ENCODE measurements at regions not wholly inside any gene's neighbourhood (a gene's known extent, or its start where the extent isn't known, plus 50 kb on each side); places are given as distances from the start of the nearest gene placed in this dataset.

GRCh38 chr22:23403152-23403719 is 176.9 kb downstream of the IGLL1 start:
- Mint-ChIP-seq H3K4me1 (ENCODE audit: low read depth) (no peaks in the 10 kb centered on the region), H3K27ac (no peak overlapping the region), H3K4me3 (ENCODE audit: low read depth) (no peak overlapping the region), H3K27me3 (ENCODE audit: low read depth) (peaks cover 2% of the 10 kb centered on the region), H3K36me3 (ENCODE audit: low read depth) (no peaks in the 10 kb centered on the region), H3K9me3 (no peaks in the 10 kb centered on the region)
- DNase-seq (ENCODE audit: low spot score): no peak
- intact Hi-C loops (cut with micrococcal nuclease): no loop called here

GRCh38 chr22:23402275-23403151 is 177.6 kb downstream of the IGLL1 start:
- Mint-ChIP-seq H3K36me3 (ENCODE audit: low read depth) (no peaks in the 10 kb centered on the region), H3K4me3 (ENCODE audit: low read depth) (no peak overlapping the region), H3K27me3 (ENCODE audit: low read depth) (peaks cover 2% of the 10 kb centered on the region), H3K4me1 (ENCODE audit: low read depth) (no peaks in the 10 kb centered on the region), H3K27ac (no peak overlapping the region), H3K9me3 (no peaks in the 10 kb centered on the region)
- DNase-seq (ENCODE audit: low spot score): peak; percentile 26
- intact Hi-C loops (cut with micrococcal nuclease): no loop called here

- no peaks in the 10 kb centered on the region for H3K4me1 Mint-ChIP-seq (ENCODE audit: low read depth)
- no peak overlapping the region for H3K4me3 Mint-ChIP-seq (ENCODE audit: low read depth)
- intact Hi-C loops (cut with micrococcal nuclease): no loop called here
- no peaks in the 10 kb centered on the region for H3K36me3 Mint-ChIP-seq (ENCODE audit: low read depth)
- no peak overlapping the region for H3K27ac Mint-ChIP-seq
- H3K9me3 Mint-ChIP-seq: no peaks in the 10 kb centered on the region
- H3K27me3 Mint-ChIP-seq (ENCODE audit: low read depth): peaks cover 1% of the 10 kb centered on the region
- no peak for DNase-seq (ENCODE audit: low spot score)
Observed at GRCh38 chr22:23401910-23402274, 178.2 kb downstream of the IGLL1 start.

- H3K27me3 Mint-ChIP-seq (ENCODE audit: low read depth): no peaks in the 10 kb centered on the region
- no peaks in the 10 kb centered on the region for H3K4me1 Mint-ChIP-seq (ENCODE audit: low read depth)
- H3K36me3 Mint-ChIP-seq (ENCODE audit: low read depth): no peaks in the 10 kb centered on the region
- intact Hi-C loops (cut with micrococcal nuclease): no loop called here
- DNase-seq (ENCODE audit: low spot score): no peak
- H3K4me3 Mint-ChIP-seq (ENCODE audit: low read depth): no peak overlapping the region
- H3K9me3 Mint-ChIP-seq: no peaks in the 10 kb centered on the region
- no peak overlapping the region for H3K27ac Mint-ChIP-seq
Observed at GRCh38 chr22:23401111-23401909, 178.8 kb downstream of the IGLL1 start.

GRCh38 chr22:23400286-23400981 is 179.7 kb downstream of the IGLL1 start:
- no peaks in the 10 kb centered on the region for H3K36me3 Mint-ChIP-seq (ENCODE audit: low read depth)
- H3K9me3 Mint-ChIP-seq: no peaks in the 10 kb centered on the region
- no peak overlapping the region for H3K27ac Mint-ChIP-seq
- H3K4me3 Mint-ChIP-seq (ENCODE audit: low read depth): no peak overlapping the region
- intact Hi-C loops (cut with micrococcal nuclease): no loop called here
- no peaks in the 10 kb centered on the region for H3K4me1 Mint-ChIP-seq (ENCODE audit: low read depth)
- H3K27me3 Mint-ChIP-seq (ENCODE audit: low read depth): no peaks in the 10 kb centered on the region
- DNase-seq (ENCODE audit: low spot score): no peak

GRCh38 chr22:23399367-23400285 is 180.5 kb downstream of the IGLL1 start:
- intact Hi-C loops (cut with micrococcal nuclease): no loop called here
- Mint-ChIP-seq H3K9me3 (no peaks in the 10 kb centered on the region), H3K27ac (no peak overlapping the region), H3K27me3 (ENCODE audit: low read depth) (no peaks in the 10 kb centered on the region), H3K4me1 (ENCODE audit: low read depth) (no peaks in the 10 kb centered on the region), H3K36me3 (ENCODE audit: low read depth) (no peaks in the 10 kb centered on the region), H3K4me3 (ENCODE audit: low read depth) (no peak overlapping the region)
- no peak for DNase-seq (ENCODE audit: low spot score)

- DNase-seq (ENCODE audit: low spot score): no peak
- intact Hi-C loops (cut with micrococcal nuclease): no loop called here
- H3K4me1 Mint-ChIP-seq (ENCODE audit: low read depth): no peaks in the 10 kb centered on the region
- no peak overlapping the region for H3K27ac Mint-ChIP-seq
- H3K36me3 Mint-ChIP-seq (ENCODE audit: low read depth): no peaks in the 10 kb centered on the region
- no peaks in the 10 kb centered on the region for H3K27me3 Mint-ChIP-seq (ENCODE audit: low read depth)
- no peak overlapping the region for H3K4me3 Mint-ChIP-seq (ENCODE audit: low read depth)
- no peaks in the 10 kb centered on the region for H3K9me3 Mint-ChIP-seq
Observed at GRCh38 chr22:23398701-23399366, 181.3 kb downstream of the IGLL1 start.

- Mint-ChIP-seq H3K4me1 (ENCODE audit: low read depth) (no peaks in the 10 kb centered on the region), H3K9me3 (no peaks in the 10 kb centered on the region), H3K4me3 (ENCODE audit: low read depth) (no peak overlapping the region), H3K36me3 (ENCODE audit: low read depth) (no peaks in the 10 kb centered on the region), H3K27ac (no peak overlapping the region), H3K27me3 (ENCODE audit: low read depth) (no peaks in the 10 kb centered on the region)
- no peak for DNase-seq (ENCODE audit: low spot score)
- intact Hi-C loops (cut with micrococcal nuclease): no loop called here
Observed at GRCh38 chr22:23397613-23398567, 182.2 kb downstream of the IGLL1 start.

- intact Hi-C loops (cut with micrococcal nuclease): no loop called here
Observed at GRCh38 chr22:23397008-23397612, 183.0 kb downstream of the IGLL1 start.

GRCh38 chr22:23396362-23397007 is 183.6 kb downstream of the IGLL1 start:
- H3K27ac Mint-ChIP-seq: no peak overlapping the region
- H3K36me3 Mint-ChIP-seq (ENCODE audit: low read depth): no peaks in the 10 kb centered on the region
- no peaks in the 10 kb centered on the region for H3K9me3 Mint-ChIP-seq
- DNase-seq (ENCODE audit: low spot score): no peak
- no peaks in the 10 kb centered on the region for H3K27me3 Mint-ChIP-seq (ENCODE audit: low read depth)
- no peaks in the 10 kb centered on the region for H3K4me1 Mint-ChIP-seq (ENCODE audit: low read depth)
- intact Hi-C loops (cut with micrococcal nuclease): no loop called here
- H3K4me3 Mint-ChIP-seq (ENCODE audit: low read depth): no peak overlapping the region

More at GRCh38 chr22:23397008-23397612, 183.0 kb downstream of the IGLL1 start:
- Mint-ChIP-seq H3K4me3 (ENCODE audit: low read depth) (no peak overlapping the region), H3K36me3 (ENCODE audit: low read depth) (no peaks in the 10 kb centered on the region), H3K4me1 (ENCODE audit: low read depth) (no peaks in the 10 kb centered on the region), H3K27ac (no peak overlapping the region), H3K9me3 (no peaks in the 10 kb centered on the region), H3K27me3 (ENCODE audit: low read depth) (no peaks in the 10 kb centered on the region)
- DNase-seq (ENCODE audit: low spot score): no peak

Data from activated T-helper 2 cell treated with anti-CD3 and anti-CD28 coated beads, Interferon-gamma antibody, Interleukin-2, Interleukin-4, amounts not matched to agents 10 μg/mL and 5 μg/mL and 100 μg/mL, durations not matched to agents 14 hours and 24 hours and 36 hours (primary cell).